ENCODE measurements at regions not wholly inside any gene's neighbourhood (a gene's known extent, or its start where the extent isn't known, plus 50 kb on each side); places are given as distances from the start of the nearest gene placed in this dataset.

DNA sequence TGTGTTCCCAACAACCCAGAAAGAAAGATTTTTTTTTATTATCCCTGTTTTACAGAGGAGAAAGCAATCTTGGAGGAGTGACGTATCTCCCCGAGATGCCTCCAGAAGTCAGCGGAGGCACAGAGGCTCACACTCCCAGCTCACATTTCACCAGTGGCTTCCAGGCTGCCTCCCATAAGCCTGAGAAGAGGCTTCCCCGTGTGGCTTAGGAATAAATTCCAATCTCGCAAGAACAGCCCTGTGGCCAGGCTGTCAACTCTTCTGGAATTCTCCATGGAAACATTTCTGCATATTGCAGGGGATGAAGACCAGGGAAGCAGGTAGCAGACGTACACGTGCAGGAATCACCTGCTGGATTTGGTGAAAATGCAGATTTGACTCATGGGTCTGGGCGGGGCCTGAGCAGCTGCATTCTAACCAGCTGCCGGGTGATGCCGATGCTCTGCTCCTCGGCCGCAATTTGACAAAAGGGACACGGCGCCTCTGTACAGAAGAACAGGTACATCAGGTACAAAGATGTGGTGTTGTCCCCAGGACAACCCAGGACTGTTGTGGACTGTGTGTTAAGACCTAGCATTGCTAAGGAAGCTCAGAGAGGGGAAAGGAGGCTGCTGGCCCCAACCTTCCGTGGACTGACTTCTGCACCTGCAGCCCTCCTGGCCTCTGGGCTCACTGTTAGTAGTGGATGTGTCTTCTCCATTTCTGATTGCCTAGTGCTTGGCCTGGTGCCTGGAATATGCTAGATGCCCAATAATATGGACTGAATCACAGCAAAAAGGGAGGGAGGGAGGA lies 114.2 kb upstream of the ID2 start:
- H3K9ac ChIP-seq = no peak overlapping the region
- no peak overlapping the region for H3K4me3 ChIP-seq (ENCODE audit: low read depth, low read length)
- H3K79me2 ChIP-seq = peaks cover 12% of the 10 kb centered on the region
- no peaks in the 10 kb centered on the region for H3K36me3 ChIP-seq (ENCODE audit: control insufficient read depth, insufficient read depth, low read length)
- no peak for TF ChIP-seq CTCF (IDR thresholded peaks at IDR 0.05)
- peak overlapping the region; percentile 44 for H2AFZ ChIP-seq
- no peak overlapping the region for H3K4me2 ChIP-seq (ENCODE audit: low read length)
- no peaks in the 10 kb centered on the region for H3K9me3 ChIP-seq (ENCODE audit: control insufficient read depth, low read length)
- no peaks in the 10 kb centered on the region for H3K27me3 ChIP-seq (ENCODE audit: control insufficient read depth, insufficient read depth, low read length)
- peak overlapping the region; percentile 72 for H3K27ac ChIP-seq
- peaks cover 27% of the 10 kb centered on the region for H3K4me1 ChIP-seq

DNA sequence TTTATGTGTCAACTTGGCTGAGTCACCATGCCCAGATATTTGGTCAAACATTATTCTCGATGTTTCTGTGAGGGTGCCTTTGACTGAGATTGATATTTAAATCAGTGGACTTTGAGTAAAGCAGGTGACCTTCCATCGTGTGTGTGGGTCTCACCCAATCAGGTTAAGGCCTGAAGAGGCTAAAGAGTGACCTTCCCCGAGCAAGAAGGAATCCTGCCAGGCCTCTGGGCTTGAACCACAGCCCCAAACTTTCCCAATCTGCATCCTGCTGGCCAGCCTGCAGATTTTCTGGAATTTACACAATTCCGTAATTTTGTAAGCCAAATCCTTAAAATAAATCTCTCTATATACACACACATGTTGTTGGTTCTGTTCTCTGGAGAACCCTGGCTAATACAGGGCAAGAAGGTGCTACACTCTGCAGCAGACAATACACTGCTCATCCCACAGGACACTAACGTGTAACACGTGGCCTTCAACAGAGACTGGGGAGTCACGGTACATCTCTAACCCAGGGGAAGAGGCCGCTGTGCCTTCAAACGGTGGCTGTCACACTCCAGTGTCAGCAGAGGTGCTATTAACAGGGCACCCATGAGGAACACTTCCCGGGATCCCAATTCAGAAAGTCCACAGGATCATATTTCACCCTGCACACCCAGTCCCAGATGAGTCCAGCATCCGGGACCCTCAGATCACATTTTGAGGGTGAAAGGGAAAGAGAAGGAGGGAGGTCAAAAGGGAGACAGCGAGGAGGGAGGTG lies 113.1 kb upstream of the ID2 start:
- Histone ChIP-seq H3K4me2 (ENCODE audit: low read length) (no peak overlapping the region), H3K4me3 (ENCODE audit: low read depth, low read length) (no peak overlapping the region), H3K4me1 (peaks cover 24% of the 10 kb centered on the region), H2AFZ (no peak overlapping the region), H3K9ac (no peak overlapping the region), H3K27ac (peak overlapping the region; percentile 9), H3K79me2 (peaks cover 15% of the 10 kb centered on the region), H3K36me3 (ENCODE audit: control insufficient read depth, insufficient read depth, low read length) (no peaks in the 10 kb centered on the region), H3K27me3 (ENCODE audit: control insufficient read depth, insufficient read depth, low read length) (no peaks in the 10 kb centered on the region), H3K9me3 (ENCODE audit: control insufficient read depth, low read length) (no peaks in the 10 kb centered on the region)
- no peak for TF ChIP-seq CTCF (IDR thresholded peaks at IDR 0.05)

DNA sequence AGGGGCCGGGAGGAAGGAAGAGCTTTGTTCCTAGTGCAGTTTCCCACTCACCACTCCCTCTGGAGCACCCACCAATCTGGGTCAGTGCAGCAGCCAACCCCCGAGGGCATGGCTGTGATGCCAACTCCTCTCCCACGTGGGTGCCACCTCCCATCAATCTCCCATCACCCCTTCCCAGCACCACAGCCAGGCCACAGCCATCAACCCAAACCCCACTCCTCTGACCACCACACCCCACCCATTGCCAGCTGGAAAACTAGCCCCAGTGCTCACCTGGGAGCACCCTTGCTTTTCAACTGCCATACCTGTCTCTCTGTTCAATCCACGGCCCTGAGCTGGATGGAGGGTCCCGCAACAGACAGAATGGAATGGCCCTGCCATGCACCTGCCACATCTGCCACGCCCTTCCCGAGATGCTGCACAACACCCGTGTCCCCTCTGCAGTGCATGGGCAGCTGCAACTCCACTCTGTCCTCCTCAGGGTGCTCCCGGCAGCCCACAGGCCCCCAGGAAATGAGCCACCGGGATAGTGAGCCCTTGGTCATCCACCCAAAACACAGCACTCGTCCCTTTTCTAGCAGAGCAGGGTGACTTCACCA lies 112.4 kb upstream of the ID2 start:
- Histone ChIP-seq H3K4me2 (ENCODE audit: low read length) (no peak overlapping the region), H3K27ac (no peak overlapping the region), H2AFZ (no peak overlapping the region), H3K9me3 (ENCODE audit: control insufficient read depth, low read length) (no peaks in the 10 kb centered on the region), H3K4me3 (ENCODE audit: low read depth, low read length) (no peak overlapping the region), H3K9ac (no peak overlapping the region), H3K36me3 (ENCODE audit: control insufficient read depth, insufficient read depth, low read length) (no peaks in the 10 kb centered on the region), H3K79me2 (peaks cover 18% of the 10 kb centered on the region), H3K4me1 (peaks cover 21% of the 10 kb centered on the region), H3K27me3 (ENCODE audit: control insufficient read depth, insufficient read depth, low read length) (no peaks in the 10 kb centered on the region)
- TF ChIP-seq CTCF (IDR thresholded peaks at IDR 0.05) = no peak

GRCh38 chr2:8570637-8571036 lies 111.2 kb upstream of the ID2 start:
- H3K79me2 ChIP-seq = peaks cover 25% of the 10 kb centered on the region
- no peak overlapping the region for H3K27ac ChIP-seq
- no peak overlapping the region for H3K9ac ChIP-seq
- no peaks in the 10 kb centered on the region for H3K9me3 ChIP-seq (ENCODE audit: control insufficient read depth, low read length)
- H3K4me1 ChIP-seq = peaks cover 21% of the 10 kb centered on the region
- H3K4me3 ChIP-seq (ENCODE audit: low read depth, low read length) = no peak overlapping the region
- H3K27me3 ChIP-seq (ENCODE audit: control insufficient read depth, insufficient read depth, low read length) = no peaks in the 10 kb centered on the region
- no peak overlapping the region for H3K4me2 ChIP-seq (ENCODE audit: low read length)
- no peaks in the 10 kb centered on the region for H3K36me3 ChIP-seq (ENCODE audit: control insufficient read depth, insufficient read depth, low read length)
- H2AFZ ChIP-seq = no peak overlapping the region
- TF ChIP-seq CTCF (IDR thresholded peaks at IDR 0.05) = no peak

Data from parathyroid adenoma (tissue), 2 donors.